Small intestine (tissue), 7 donors: ENCODE measurements at regions not wholly inside any gene's neighbourhood (a gene's known extent, or its start where the extent isn't known, plus 50 kb on each side); places are given as distances from the start of the nearest gene placed in this dataset.

Experiments used
- DNase-seq, 2 donors: peaks; one replicate each; pipeline versions ENCODE4 v3.0.0 to v3.0.0-alpha.2; 2013
- FAIRE-seq: peaks from 2 replicates; lab custom pipeline; 2012; peaks lifted over from hg19 to GRCh38; lab: Jason Lieb, UNC
- H3K27ac ChIP-seq, 3 donors: one replicate each; pipeline ENCODE4 v1.5.1; 2013; ENCODE audit warnings: low read length in 2 of 3, mild to moderate bottlenecking in 2 of 3, control low read depth in 1 of 3, inconsistent platforms in 1 of 3, low read depth in 1 of 3, moderate library complexity in 1 of 3
- H3K27me3 ChIP-seq, 3 donors: one replicate each; pipeline ENCODE4 v1.6.1; 2013; ENCODE audit warnings: low read length in 3 of 3, inconsistent platforms in 1 of 3; ENCODE audit not compliant: control insufficient read depth in 3 of 3, insufficient read depth in 3 of 3
- H3K36me3 ChIP-seq, 3 donors: one replicate each; pipeline ENCODE4 v1.6.1; 2013; ENCODE audit warnings: low read length in 3 of 3, inconsistent platforms in 1 of 3, low read depth in 1 of 3, mild to moderate bottlenecking in 1 of 3, moderate library complexity in 1 of 3; ENCODE audit not compliant: control insufficient read depth in 3 of 3, insufficient read depth in 2 of 3
- H3K4me1 ChIP-seq, 3 donors: one replicate each; pipeline ENCODE4 v1.6.1; 2013; ENCODE audit warnings: low read length in 2 of 3, inconsistent platforms in 1 of 3, low read depth in 1 of 3, mild to moderate bottlenecking in 1 of 3, moderate library complexity in 1 of 3; ENCODE audit not compliant: control insufficient read depth in 3 of 3, insufficient read depth in 2 of 3
- H3K4me3 ChIP-seq, 3 donors: one replicate each; pipeline ENCODE4 v1.5.1; 2013; ENCODE audit warnings: low read length in 3 of 3, control low read depth in 1 of 3, inconsistent platforms in 1 of 3, low read depth in 1 of 3, mild to moderate bottlenecking in 1 of 3, moderate library complexity in 1 of 3
- H3K9me3 ChIP-seq, 2 donors: one replicate each; pipeline ENCODE4 v1.6.1; 2013; ENCODE audit warnings: low read depth in 1 of 2, low read length in 1 of 2; ENCODE audit not compliant: control insufficient read depth in 2 of 2, insufficient read depth in 1 of 2
- WGBS, 3 donors: extraction: QIAGEN DNeasy Blood & Tissue Kit; methylation state at CpG; one replicate each; pipeline ENCODE4 v1.1.7; 2013; 5-methylcytosine and 5-hydroxymethylcytosine counted together
- donor health status: healthy with polysubstance abuse.
- donor health status: control.
- donor health status: control.
- donor health status: Bipolar disorder and iron deficiency.
- donor health status: healthy.

- H3K27me3 ChIP-seq, result no peaks in the 10 kb centered on the region
- FAIRE-seq, result no peak
- no peak for DNase-seq
- 75 to 81% (median 76%) methylated on average over 5 of the region's 5 CpGs for WGBS, 3 donors
- peaks cover 0 to 10% of the 10 kb centered on the region in 2 donors for H3K9me3 ChIP-seq
- no peaks in the 10 kb centered on the region for H3K4me1 ChIP-seq
- H3K4me3 ChIP-seq, result no peak overlapping the region
- no peak overlapping the region for H3K27ac ChIP-seq
- no peaks in the 10 kb centered on the region for H3K36me3 ChIP-seq
Observed at GRCh38 chr6:40162074-40162473, 227.8 kb upstream of the MOCS1 start.

DNA sequence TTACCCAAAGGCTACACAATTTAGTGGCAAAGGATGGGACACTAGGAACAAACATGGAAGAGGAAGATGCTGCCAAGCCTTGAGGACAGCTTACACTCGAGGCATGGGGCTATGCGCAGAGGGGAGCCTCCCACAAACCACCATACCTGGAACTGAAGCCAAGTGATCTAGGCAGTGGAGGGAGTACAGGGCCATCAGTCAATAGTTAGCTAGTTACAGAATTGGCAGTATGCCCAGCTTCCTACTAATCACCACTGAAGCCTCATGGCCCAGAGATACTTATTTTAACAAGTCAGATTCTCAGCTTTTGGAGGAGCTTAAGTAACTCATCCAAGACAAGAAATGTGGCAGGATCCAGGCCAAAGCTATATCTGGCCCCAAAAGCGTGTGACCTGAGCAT is 226.6 kb upstream of the MOCS1 start:
- no peak for FAIRE-seq
- H3K4me3 ChIP-seq, result no peak overlapping the region
- WGBS, 3 donors, result 76 to 86% (median 83%) methylated on average over 3 of the region's 3 CpGs

DNA sequence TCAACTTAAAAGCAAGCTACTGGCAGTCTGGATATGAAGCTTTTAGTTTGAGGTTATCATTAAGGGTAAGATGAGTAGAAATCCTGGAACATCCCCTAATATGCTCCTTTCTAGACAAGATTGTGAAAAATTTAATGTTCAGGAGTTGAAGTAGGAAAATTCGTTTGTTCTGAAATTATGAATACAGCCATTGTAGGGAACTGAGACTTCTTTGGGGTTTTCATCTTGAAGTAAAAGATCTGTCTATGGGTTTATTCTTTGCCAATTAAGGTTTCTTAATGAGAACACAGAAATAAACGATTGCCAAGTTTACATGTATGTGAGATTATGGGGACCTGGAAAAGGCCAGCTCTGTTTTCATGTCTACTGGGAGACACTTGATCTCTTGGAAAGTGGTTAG is 225.6 kb upstream of the MOCS1 start:
- Histone ChIP-seq H3K4me3 (no peak overlapping the region), H3K27ac (no peak overlapping the region), H3K36me3 (no peaks in the 10 kb centered on the region), H3K27me3 (no peaks in the 10 kb centered on the region), H3K4me1 (no peaks in the 10 kb centered on the region), H3K9me3 (peaks cover 0 to 10% of the 10 kb centered on the region in 2 donors)
- 71 to 81% (median 77%) methylated on average over 2 of the region's 2 CpGs for WGBS, 3 donors
- no peak for FAIRE-seq
- DNase-seq, result no peak

More for the DNA sequence above, 226.6 kb upstream of the MOCS1 start:
- H3K27ac ChIP-seq, result no peak overlapping the region
- no peaks in the 10 kb centered on the region for H3K36me3 ChIP-seq
- peaks cover 0 to 10% of the 10 kb centered on the region in 2 donors for H3K9me3 ChIP-seq
- no peaks in the 10 kb centered on the region for H3K27me3 ChIP-seq
- no peaks in the 10 kb centered on the region for H3K4me1 ChIP-seq
- DNase-seq, result peak in 1 of 2 donors; percentile 20

DNA sequence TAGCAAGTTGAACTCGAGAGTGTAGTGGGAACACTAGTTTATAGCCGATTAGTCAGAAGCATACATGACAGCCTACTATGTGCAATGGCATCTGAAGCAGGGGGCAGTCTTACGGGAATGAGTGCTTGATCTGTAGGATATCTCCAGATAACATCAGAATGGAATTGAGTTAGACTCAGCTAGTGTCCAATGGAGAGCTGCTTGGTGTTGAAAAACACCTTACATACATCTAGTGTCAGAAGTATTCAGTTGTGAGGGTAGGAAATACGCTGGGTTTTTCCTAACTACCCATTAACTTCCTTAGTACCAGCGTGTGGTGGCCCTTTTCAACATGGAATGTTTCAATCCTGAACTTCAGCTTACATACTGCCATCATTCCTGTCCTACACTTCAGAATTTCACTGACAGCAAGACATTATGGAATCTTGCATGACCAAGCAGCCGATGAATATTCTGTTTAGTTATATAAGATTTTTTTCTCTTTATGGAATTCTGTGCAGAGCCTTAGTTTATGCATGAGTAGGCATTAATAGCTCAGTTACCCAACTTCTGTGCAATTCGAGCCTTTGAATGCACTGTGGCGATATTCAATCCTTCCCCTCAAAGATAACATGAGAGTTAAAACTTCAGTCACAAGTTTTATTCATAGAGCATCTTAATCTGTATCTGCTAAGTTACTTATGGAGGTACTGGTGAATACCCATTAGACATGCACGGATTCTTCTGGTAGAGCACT is 218.6 kb upstream of the MOCS1 start:
- WGBS, 3 donors, result 83 to 87% (median 85%) methylated on average over 9 of the region's 9 CpGs
- no peak for FAIRE-seq

DNA sequence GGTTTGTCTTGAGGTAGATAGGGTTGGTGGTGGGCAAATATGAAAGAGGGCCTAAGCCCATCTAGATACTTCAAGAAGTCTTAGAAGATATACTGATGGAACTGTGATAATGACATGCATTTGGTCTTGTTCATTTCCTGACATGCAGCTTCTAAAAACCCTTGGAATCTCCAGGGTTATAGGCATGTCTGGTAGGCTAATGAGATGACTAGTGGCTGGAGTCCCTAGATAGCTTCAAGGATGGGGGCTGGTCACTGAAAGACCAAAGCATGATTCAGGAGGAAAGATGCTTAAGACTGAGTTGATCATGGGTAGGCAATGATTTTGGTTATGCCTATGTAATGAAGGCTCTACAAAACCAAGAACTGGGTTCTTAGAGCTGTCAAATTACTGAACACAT is 217.9 kb upstream of the MOCS1 start:
- DNase-seq, result no peak
- H3K4me3 ChIP-seq, result no peak overlapping the region
- no peak for FAIRE-seq
- no peak overlapping the region for H3K27ac ChIP-seq
- H3K9me3 ChIP-seq, result no peaks in the 10 kb centered on the region
- no peaks in the 10 kb centered on the region for H3K36me3 ChIP-seq
- peaks cover 0 to 2% (median 0%) of the 10 kb centered on the region in 3 donors for H3K27me3 ChIP-seq
- H3K4me1 ChIP-seq, result no peaks in the 10 kb centered on the region

More for the DNA sequence above, 218.6 kb upstream of the MOCS1 start:
- Histone ChIP-seq H3K4me3 (no peak overlapping the region), H3K36me3 (no peaks in the 10 kb centered on the region), H3K9me3 (no peaks in the 10 kb centered on the region), H3K27ac (no peak overlapping the region), H3K4me1 (no peaks in the 10 kb centered on the region), H3K27me3 (peaks cover 0 to 2% (median 0%) of the 10 kb centered on the region in 3 donors)
- no peak for DNase-seq

GRCh38 chr6:40148882-40149573 is 214.8 kb upstream of the MOCS1 start:
- peaks cover 0 to 6% (median 0%) of the 10 kb centered on the region in 3 donors for H3K4me1 ChIP-seq
- H3K4me3 ChIP-seq, result no peak overlapping the region
- no peaks in the 10 kb centered on the region for H3K9me3 ChIP-seq
- H3K36me3 ChIP-seq, result no peaks in the 10 kb centered on the region
- peaks cover 0 to 2% (median 0%) of the 10 kb centered on the region in 3 donors for H3K27me3 ChIP-seq
- no peak overlapping the region for H3K27ac ChIP-seq
- FAIRE-seq (no peak), DNase-seq (no peak)
- WGBS, 3 donors, result 81 to 88% (median 85%) methylated on average over 2 of the region's 2 CpGs

DNA sequence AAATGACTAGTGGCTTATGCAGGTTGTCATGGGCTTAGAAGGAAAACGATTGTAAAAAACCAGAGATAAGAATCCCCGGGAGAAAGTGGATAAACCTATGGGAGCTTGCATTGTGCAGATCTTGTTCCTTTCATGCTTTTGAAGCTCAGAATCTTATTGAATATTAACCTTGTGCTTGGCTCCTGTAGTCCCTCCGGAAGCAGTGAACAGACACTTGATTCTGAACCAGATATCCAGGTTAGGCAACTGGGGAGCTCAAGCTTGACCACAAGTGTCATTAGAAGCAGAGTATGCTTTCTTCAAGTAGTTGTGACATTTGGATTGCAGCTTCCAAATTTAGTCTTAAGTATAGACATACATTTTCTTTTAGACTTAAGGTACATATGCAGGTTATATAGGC is 212.6 kb upstream of the MOCS1 start:
- WGBS, 3 donors, result 26 to 66% (median 31%) methylated on average over 3 of the region's 3 CpGs
- no peaks in the 10 kb centered on the region for H3K9me3 ChIP-seq
- no peak for FAIRE-seq
- no peak overlapping the region for H3K27ac ChIP-seq
- H3K4me1 ChIP-seq, result peaks cover 0 to 9% (median 0%) of the 10 kb centered on the region in 3 donors
- no peak overlapping the region for H3K4me3 ChIP-seq
- no peaks in the 10 kb centered on the region for H3K36me3 ChIP-seq
- peak in 1 of 2 donors; percentile 45 for DNase-seq
- H3K27me3 ChIP-seq, result no peaks in the 10 kb centered on the region

- H3K4me1 ChIP-seq, result peaks cover 2 to 23% (median 4%) of the 10 kb centered on the region in 3 donors
- FAIRE-seq, result no peak
- no peak overlapping the region for H3K27ac ChIP-seq
- no peaks in the 10 kb centered on the region for H3K36me3 ChIP-seq
- DNase-seq, result no peak
- peaks cover 0 to 24% of the 10 kb centered on the region in 2 donors for H3K9me3 ChIP-seq
- 83 to 90% (median 84%) methylated on average over 2 of the region's 2 CpGs for WGBS, 3 donors
- no peaks in the 10 kb centered on the region for H3K27me3 ChIP-seq
- H3K4me3 ChIP-seq, result no peak overlapping the region
Observed at GRCh38 chr6:40139447-40139846, 205.2 kb upstream of the MOCS1 start.
